Ovary (tissue), 3 donors: ENCODE measurements at regions not wholly inside any gene's neighbourhood (a gene's known extent, or its start where the extent isn't known, plus 50 kb on each side); places are given as distances from the start of the nearest gene placed in this dataset.

Source experiments
- CTCF ChIP-seq, 3 donors: fragments of 450-650 bp in 2 of 3; fragments of 200-600 bp in 1 of 3; IDR thresholded peaks; one replicate each; pipeline versions ENCODE4 v1.5.1 to v1.8.0; 2016 to 2022; ENCODE audit warnings: antibody characterized with exemption in 3 of 3, mild to moderate bottlenecking in 1 of 3
- EP300 ChIP-seq: sonication (generic); formaldehyde crosslinking; IDR thresholded peaks from one replicate; pipeline ENCODE4 v1.6.1; 2017; ENCODE audit warnings: antibody characterized with exemption
- POLR2A ChIP-seq: fragments of 450-650 bp; IDR thresholded peaks from one replicate; pipeline ENCODE4 v1.6.1; 2017; ENCODE audit warnings: antibody characterized with exemption, mild to moderate bottlenecking, moderate library complexity
- donor health status: DM: no; HTN: no; CAD: no.

- TF ChIP-seq CTCF (IDR thresholded peaks at IDR 0.05): no peak
- TF ChIP-seq POLR2A: no peak
- no peak for TF ChIP-seq EP300
Observed at GRCh38 chr6:144519426-144519825, 234.3 kb downstream of the UTRN start.
